GM21367 (cell line): ENCODE measurements at regions not wholly inside any gene's neighbourhood (a gene's known extent, or its start where the extent isn't known, plus 50 kb on each side); places are given as distances from the start of the nearest gene placed in this dataset.
"Not testable (repeated sequence)": the region's sequence is repeated elsewhere in the genome, so short reads cannot be mapped to it uniquely, and the experiment has no call there.

ENCODE experiments used
- ATAC-seq: cut with Tn5 transposase; IDR thresholded peaks from one replicate; pipeline ENCODE4 v1.9.1; 2021; ENCODE audit not compliant: unreplicated experiment

DNA sequence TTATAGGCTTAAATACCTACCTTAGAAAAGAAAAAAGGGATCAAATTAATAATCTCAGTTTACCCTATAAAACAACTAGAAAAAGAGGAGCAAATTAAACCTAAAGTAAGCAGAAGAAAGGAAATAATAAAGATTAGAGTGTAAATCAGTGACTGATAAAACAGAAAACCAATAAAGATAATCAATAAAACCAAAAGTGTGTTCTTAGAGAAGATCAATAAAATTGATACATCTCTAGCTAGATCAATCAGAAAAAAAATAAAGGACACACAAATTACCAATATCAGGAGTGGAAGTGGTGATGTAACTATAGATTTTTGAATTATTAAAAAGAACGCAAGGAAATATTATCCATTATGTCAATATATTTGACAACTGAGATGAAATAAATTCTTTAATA lies 69.2 kb upstream of the NAMPT start:
- ATAC-seq, result no peak

DNA sequence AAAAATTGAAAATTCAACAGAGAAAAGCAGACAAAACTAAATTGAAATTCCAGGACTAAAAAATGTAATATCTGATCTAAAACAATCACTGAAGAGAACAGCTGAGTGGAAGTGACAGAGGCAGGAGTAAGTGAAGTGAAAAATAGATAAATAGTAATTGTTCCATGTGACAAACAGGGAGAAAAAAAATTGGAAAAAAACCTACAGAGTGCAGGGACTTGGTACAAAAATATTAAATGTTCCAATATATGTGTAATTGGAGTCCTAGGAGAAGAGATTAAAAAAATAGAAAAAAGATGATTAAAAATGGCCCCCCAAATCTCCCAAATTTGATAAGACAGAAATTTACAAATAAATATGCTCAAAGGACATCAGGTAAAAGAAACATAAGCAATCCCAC lies 63.4 kb upstream of the NAMPT start:
- ATAC-seq, result no peak

DNA sequence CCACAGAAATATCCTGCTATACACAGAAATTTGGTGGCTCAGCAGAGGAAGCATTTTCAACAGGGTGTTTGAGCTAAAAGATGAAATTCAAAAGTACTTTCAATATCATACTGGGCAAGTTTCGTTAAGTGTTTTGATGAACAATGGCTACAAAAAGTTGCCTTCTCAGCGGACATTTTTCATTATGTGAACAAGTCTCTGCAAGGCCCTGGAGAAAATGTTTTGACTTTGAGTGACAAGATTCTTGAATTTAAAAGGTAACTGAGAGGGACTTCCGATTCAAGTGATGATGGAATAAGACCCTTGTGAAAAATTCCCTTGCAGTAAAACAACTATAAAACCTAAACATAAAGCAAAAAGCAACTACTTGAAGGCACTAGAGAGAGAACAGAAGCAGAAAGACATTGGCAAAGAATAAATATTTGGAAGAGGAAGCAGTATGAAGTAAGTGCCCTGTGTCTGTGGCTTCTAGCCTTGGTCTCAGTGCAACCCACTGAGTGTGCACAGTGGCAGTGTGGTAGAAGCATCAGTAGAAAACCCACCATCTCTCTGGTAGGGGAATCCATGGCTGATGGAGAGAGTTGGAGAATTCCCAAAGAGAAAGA lies 62.5 kb upstream of the NAMPT start:
- ATAC-seq, result no peak

DNA sequence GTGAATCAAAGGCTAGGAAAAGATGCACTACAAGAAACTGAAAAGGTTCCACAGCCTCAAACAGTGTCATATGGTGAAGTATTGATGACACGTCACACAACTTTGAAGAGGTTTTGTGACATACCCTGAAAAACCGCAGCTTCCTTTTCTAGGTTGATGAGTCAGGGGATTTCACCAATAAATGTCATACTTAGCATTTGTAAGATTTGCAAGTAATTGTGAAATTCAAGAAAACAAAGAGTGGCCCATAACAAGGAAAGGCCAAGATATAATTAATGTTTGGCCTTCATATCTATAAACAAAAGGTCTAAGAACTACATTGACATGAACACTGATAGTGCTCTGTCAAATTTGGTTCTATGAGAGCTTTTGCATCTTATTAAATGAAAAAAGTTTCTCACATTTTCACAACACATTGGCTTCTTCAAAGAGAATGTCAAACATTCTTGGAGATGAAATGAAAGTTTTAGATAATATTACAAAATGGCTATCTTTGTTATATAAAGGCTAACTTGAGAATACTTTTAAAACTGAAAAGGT lies 62.0 kb upstream of the NAMPT start:
- peak; percentile 90 for ATAC-seq

DNA sequence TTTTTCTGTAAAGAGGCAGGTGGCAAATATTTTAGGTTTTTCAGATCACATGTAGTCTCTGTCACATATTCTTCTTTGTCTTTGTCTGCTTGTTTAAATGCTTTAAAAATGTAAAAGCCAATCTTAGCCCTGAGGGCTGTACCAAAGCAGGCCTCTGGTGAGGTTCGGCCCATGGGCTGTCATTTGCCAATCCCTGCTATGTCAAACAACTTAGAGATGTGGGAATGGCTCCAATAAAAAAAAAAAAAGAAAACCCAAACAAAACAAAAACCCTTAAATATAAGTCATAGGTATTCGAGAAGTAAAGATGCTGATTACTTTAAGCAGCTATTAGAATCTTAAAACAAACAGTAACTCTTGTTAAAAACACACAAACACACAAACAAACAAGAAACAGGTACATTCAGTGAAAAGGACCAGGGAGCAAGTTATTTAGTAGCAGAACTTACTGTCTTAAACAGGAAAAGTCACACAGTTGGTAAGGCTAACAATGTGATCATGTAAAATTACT lies 61.4 kb upstream of the NAMPT start:
- no peak for ATAC-seq

DNA sequence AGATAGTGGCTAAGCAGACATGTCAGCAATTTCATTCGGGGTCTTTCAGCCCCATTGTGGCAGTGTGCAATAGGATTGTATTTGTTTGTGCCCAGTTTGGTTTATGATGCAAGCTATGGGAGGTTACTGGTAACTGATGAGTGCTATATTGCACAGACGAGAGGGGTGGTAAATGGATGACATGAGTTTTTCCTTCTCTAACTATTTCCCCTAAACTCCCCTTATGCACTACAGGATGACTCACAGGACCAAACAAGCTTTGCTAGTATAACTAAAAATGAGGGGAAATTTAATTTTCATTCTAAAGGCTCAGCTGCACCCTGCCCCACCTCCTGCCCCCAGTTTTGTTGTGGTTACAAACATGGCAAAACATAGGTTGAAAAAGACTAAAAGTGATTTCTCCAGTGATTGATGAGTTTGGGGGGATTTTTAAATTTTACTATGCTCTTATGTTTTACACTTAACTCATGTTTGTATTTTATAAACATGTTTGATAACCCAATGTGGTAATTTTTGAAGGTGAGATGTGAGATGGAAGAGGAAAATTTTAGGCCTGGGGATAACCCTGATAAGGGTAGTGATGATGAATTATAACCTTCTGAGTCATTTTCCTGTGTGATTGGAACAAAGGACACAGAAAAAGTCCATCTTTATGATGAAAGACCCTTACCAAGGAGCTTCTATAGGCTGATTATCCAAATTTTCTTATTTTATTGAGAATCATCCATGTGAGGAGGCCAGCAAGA lies 60.8 kb upstream of the NAMPT start:
- ATAC-seq, result no peak

DNA sequence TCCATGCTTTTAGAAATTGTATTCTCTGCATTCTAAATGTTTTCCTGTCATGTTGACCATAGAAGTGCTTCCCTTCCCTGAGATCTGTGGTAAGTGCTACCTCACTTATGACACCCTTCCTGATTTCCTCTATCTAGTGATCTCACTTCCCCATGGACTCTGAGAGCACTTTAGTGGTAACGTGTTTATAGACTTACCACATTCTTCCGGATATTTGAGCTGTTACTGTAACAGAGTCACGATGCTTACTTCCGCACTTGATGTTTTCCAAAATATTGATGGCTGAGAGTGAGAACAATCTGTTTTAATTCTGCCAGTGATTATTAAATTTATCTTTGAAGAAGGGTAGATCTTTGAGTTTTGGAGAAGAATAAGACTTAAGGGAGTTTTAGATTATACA lies 60.1 kb upstream of the NAMPT start:
- no peak for ATAC-seq

DNA sequence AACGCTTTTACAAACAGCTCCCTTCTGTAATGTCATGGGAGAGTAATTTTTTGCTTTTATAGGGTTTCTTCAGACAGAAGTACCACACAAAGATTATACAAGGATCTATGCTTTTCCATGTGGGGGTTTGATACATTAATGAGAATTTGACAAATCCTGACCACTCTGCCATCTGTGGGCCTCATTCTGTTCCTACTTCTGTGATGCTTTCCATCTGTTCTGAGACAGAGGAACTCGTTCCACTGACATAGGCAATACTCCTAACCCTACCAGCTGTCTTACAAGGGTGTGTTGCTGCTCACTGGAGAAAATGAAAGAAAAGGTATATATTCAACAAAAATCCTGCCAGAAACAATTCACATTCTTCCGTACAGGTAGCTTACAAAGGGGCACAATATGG lies 59.4 kb upstream of the NAMPT start:
- ATAC-seq, result no peak

DNA sequence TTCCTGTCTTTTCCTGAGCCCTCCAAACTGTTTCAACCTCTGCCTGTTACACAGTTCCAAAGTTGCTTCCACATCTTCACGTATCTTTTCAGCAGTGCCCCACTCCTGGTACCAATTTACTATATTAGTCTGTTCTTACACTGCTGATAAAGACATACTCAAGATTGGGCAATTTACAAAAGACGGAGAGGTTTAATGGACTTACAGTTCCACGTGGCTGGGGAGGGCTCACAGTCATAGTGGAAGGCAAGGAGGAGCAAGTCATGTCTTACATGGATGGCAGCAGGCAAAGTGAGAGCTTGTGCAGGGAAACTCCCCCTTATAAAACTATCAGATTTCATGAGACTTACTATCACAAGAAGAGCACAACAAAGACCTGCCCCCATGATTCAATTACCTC lies 57.3 kb upstream of the NAMPT start:
- ATAC-seq, result not testable (repeated sequence)

DNA sequence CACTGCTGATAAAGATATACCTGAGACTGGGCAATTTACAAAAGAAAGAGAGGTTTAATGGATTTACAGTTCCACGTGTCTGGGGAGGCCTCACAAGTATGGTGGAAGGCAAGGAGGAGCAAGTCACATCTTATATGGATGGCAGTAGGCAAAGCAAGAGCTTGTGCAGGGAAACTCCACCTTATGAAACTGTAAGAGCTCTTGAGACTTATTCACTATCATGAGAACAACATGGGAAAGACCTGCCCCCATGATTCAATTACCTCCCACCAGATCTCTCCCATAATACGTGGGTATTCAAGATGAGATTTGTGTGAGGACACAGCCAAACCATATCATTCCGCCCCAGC lies 55.4 kb upstream of the NAMPT start:
- not testable (repeated sequence) for ATAC-seq

DNA sequence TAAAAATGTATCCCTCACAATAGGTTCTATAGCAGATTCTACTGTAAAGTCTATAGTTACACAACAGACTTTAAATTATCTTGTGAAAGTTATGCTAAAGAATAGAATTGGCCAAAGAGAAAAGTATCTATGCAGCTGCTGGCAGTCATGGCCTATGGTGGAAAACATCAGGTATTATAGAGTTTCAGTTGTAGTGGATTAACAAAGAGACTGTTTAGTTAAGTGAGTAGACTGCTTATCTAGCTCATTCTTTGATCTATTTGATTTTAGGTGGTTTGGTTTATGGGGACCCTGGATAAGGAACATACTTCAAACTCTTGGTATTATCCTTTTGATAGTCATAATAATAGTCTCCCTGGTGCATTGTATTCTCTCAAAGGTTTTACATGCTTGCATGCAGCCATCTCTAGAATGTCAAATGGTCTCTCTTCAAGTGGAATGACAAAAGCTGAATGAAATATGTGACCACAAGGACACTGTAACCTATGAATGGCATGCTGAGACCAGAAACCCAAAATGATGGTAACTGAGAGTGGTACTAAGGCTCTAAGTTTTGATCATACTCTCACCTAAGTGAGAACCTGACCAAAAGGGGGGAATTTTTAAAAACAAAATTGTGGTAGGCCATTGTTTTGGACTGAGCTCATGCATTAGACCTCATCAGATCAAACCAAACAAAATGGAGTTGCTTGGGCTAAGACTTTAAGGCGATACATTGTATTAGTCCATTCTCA lies 54.9 kb upstream of the NAMPT start:
- no peak for ATAC-seq

DNA sequence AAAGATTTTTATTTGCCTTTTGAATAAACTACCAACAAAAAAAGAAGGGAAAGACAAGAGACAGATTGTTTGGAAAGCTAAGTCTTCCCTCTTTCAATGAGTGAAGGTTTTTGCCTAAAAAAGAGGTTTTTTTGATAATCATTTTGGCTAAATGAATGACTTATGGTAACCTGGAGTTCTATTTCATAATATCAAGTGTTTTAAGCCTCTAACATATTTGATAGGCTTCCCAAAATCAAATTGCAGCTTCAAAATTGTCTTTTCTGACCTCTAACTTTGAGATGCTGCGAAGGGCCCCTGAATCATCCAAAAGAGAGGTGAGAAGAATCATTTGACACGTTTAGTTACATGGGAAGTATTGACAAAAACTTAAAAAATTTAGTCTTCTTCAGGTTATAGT lies 53.0 kb upstream of the NAMPT start:
- ATAC-seq, result no peak

DNA sequence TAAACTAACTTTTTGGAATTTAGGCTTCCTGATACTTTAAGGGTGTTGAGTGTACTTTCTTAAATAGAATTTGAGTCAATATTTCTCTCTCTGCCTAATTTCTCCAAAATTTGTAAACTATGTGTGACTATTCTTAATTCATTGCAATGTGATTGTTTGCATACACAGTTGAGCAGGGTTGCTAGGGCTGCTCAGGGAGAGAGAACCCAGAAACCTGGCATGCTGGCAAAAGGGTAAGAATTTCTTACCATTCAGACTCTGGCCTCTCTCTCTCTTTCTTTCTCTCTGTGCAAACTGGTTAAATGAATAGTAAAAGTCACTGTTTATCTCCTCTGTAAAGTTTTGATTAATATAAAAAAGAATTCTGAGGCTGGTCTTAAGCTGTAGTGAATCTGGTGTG lies 51.0 kb upstream of the NAMPT start:
- ATAC-seq, result no peak
